Small intestine (tissue), 7 donors: ENCODE measurements at regions not wholly inside any gene's neighbourhood (a gene's known extent, or its start where the extent isn't known, plus 50 kb on each side); places are given as distances from the start of the nearest gene placed in this dataset.

Experiments used
- DNase-seq, 2 donors: peaks; one replicate each; pipeline versions ENCODE4 v3.0.0 to v3.0.0-alpha.2; 2013
- FAIRE-seq: peaks from 2 replicates; lab custom pipeline; 2012; peaks lifted over from hg19 to GRCh38; lab: Jason Lieb, UNC
- H3K27ac ChIP-seq, 3 donors: one replicate each; pipeline ENCODE4 v1.5.1; 2013; ENCODE audit warnings: low read length in 2 of 3, mild to moderate bottlenecking in 2 of 3, control low read depth in 1 of 3, inconsistent platforms in 1 of 3, low read depth in 1 of 3, moderate library complexity in 1 of 3
- H3K27me3 ChIP-seq, 3 donors: one replicate each; pipeline ENCODE4 v1.6.1; 2013; ENCODE audit warnings: low read length in 3 of 3, inconsistent platforms in 1 of 3; ENCODE audit not compliant: control insufficient read depth in 3 of 3, insufficient read depth in 3 of 3
- H3K36me3 ChIP-seq, 3 donors: one replicate each; pipeline ENCODE4 v1.6.1; 2013; ENCODE audit warnings: low read length in 3 of 3, inconsistent platforms in 1 of 3, low read depth in 1 of 3, mild to moderate bottlenecking in 1 of 3, moderate library complexity in 1 of 3; ENCODE audit not compliant: control insufficient read depth in 3 of 3, insufficient read depth in 2 of 3
- H3K4me1 ChIP-seq, 3 donors: one replicate each; pipeline ENCODE4 v1.6.1; 2013; ENCODE audit warnings: low read length in 2 of 3, inconsistent platforms in 1 of 3, low read depth in 1 of 3, mild to moderate bottlenecking in 1 of 3, moderate library complexity in 1 of 3; ENCODE audit not compliant: control insufficient read depth in 3 of 3, insufficient read depth in 2 of 3
- H3K4me3 ChIP-seq, 3 donors: one replicate each; pipeline ENCODE4 v1.5.1; 2013; ENCODE audit warnings: low read length in 3 of 3, control low read depth in 1 of 3, inconsistent platforms in 1 of 3, low read depth in 1 of 3, mild to moderate bottlenecking in 1 of 3, moderate library complexity in 1 of 3
- H3K9me3 ChIP-seq, 2 donors: one replicate each; pipeline ENCODE4 v1.6.1; 2013; ENCODE audit warnings: low read depth in 1 of 2, low read length in 1 of 2; ENCODE audit not compliant: control insufficient read depth in 2 of 2, insufficient read depth in 1 of 2
- WGBS, 3 donors: extraction: QIAGEN DNeasy Blood & Tissue Kit; methylation state at CpG; one replicate each; pipeline ENCODE4 v1.1.7; 2013; 5-methylcytosine and 5-hydroxymethylcytosine counted together
- donor health status: healthy with polysubstance abuse.
- donor health status: control.
- donor health status: control.
- donor health status: Bipolar disorder and iron deficiency.
- donor health status: healthy.

DNA sequence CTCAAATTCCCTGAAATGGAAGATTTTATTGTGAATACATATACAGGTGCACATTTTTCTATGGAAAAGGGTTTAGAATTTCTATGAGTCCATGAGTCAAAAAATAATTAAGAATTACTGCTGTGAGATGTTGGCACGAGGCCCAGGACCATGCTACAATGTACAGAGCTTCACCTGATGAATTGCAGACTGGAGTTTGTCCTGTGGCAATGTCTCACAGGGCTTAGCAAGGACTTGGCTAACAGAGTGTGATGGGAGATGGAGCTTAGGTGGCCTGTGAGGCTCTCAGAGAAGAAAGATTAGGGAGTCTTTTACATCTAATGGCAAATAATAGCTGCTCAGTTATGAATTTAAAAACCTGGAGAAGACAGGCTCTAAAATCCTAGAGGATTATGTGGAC is 219.5 kb upstream of the CBLB start:
- no peaks in the 10 kb centered on the region for H3K36me3 ChIP-seq
- no peaks in the 10 kb centered on the region for H3K4me1 ChIP-seq
- no peak overlapping the region for H3K4me3 ChIP-seq
- DNase-seq (no peak), FAIRE-seq (no peak)
- no peak overlapping the region for H3K27ac ChIP-seq
- H3K27me3 ChIP-seq: no peaks in the 10 kb centered on the region
- peaks cover 0 to 3% of the 10 kb centered on the region in 2 donors for H3K9me3 ChIP-seq
- 27 to 62% (median 38%) methylated on average over 1 of the region's 1 CpG for WGBS, 3 donors

DNA sequence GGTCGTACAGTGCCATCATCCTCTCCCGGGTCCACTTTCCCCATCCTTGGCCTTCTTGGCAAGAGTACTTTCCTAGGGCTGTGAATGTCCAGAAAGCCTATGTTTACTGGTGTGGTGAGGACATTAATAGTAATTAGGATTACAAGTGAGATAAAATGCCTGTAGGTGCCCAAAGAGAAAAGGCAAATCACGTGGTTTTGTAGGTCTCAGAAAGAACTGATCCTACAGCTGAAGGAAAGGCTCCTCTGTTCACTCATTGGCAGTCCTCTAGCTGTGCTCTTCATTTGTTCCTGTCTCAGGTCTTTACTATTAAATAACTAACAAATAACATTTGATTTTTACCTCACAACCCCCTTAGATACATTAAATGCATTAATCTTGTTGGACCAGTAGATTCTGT is 220.1 kb upstream of the CBLB start:
- Histone ChIP-seq H3K4me1 (no peaks in the 10 kb centered on the region), H3K27ac (no peak overlapping the region), H3K9me3 (peaks cover 0 to 3% of the 10 kb centered on the region in 2 donors), H3K27me3 (no peaks in the 10 kb centered on the region), H3K36me3 (no peaks in the 10 kb centered on the region), H3K4me3 (no peak overlapping the region)
- FAIRE-seq (no peak), DNase-seq (no peak)
- WGBS, 3 donors: 81 to 89% (median 82%) methylated on average over 3 of the region's 3 CpGs

DNA sequence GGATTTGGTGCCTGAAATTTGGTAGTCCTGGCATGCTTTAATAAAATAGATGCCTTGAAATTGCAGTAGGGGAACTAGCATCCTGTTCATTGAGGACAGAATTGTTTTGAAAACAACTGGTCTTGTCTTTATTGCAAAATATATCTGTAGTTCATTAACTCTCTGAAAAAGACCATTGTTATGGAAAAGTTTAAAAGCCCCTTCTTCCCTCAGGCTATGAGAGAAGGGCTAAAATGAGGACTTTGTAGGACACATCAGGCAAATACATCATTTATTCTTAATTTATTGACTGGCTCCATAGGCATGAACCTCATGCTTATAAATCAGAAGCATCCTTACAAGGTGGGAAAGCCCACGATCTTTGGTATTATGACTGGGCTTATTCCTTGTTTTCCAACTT is 221.0 kb upstream of the CBLB start:
- Histone ChIP-seq H3K36me3 (no peaks in the 10 kb centered on the region), H3K9me3 (peaks cover 0 to 3% of the 10 kb centered on the region in 2 donors), H3K27ac (no peak overlapping the region), H3K4me3 (no peak overlapping the region), H3K27me3 (no peaks in the 10 kb centered on the region), H3K4me1 (no peaks in the 10 kb centered on the region)
- WGBS, 3 donors: 83 to 92% (median 88%) methylated on average over 1 of the region's 1 CpG
- DNase-seq: no peak
- FAIRE-seq: no peak

DNA sequence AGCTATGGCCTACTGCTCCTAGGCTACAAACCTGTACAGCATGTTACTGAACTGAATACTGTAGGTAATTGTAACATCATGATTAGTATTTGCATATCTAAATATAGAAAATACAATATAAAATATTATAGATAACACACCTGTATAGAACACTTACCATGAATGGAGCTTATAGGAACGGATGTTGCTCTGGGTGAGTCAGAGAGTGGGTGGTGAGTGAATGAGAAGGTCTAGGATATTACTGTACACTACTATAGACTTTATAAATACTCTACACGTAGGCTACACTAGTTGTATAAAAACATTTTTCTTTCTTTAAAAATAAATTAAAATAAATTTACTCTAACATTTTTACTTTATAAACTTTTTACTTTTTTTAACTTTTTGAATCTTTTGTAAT is 224.0 kb upstream of the CBLB start:
- WGBS, 3 donors: 71 to 78% (median 77%) methylated on average over 2 of the region's 2 CpGs

DNA sequence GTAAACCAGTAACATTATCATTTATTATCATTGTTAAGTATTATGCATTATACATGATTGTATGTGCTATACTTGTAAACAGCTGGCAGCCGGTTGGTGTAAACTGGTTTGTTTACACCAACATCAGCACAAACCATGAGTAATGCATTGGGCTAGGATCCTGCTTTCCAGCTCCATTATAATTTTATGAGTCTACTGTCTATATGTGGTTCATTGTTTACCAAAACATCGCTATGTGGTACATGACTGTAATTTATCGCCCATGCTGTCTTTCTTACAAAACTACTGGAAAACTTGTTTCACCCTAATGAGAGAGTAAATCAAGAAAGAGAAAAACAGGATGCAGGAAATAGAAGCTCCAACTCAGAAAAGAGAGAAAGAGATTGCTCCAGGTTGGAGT is 224.8 kb upstream of the CBLB start:
- no peaks in the 10 kb centered on the region for H3K9me3 ChIP-seq
- no peaks in the 10 kb centered on the region for H3K27me3 ChIP-seq
- H3K4me3 ChIP-seq: no peak overlapping the region
- H3K36me3 ChIP-seq: no peaks in the 10 kb centered on the region
- WGBS, 3 donors: 81 to 92% (median 91%) methylated on average over 3 of the region's 3 CpGs
- H3K27ac ChIP-seq: no peak overlapping the region
- no peaks in the 10 kb centered on the region for H3K4me1 ChIP-seq
- FAIRE-seq (no peak), DNase-seq (no peak)

More for the DNA sequence above, 224.0 kb upstream of the CBLB start:
- Histone ChIP-seq H3K9me3 (no peaks in the 10 kb centered on the region), H3K36me3 (no peaks in the 10 kb centered on the region), H3K4me3 (no peak overlapping the region), H3K4me1 (no peaks in the 10 kb centered on the region), H3K27me3 (no peaks in the 10 kb centered on the region), H3K27ac (no peak overlapping the region)
- FAIRE-seq (no peak), DNase-seq (no peak)

DNA sequence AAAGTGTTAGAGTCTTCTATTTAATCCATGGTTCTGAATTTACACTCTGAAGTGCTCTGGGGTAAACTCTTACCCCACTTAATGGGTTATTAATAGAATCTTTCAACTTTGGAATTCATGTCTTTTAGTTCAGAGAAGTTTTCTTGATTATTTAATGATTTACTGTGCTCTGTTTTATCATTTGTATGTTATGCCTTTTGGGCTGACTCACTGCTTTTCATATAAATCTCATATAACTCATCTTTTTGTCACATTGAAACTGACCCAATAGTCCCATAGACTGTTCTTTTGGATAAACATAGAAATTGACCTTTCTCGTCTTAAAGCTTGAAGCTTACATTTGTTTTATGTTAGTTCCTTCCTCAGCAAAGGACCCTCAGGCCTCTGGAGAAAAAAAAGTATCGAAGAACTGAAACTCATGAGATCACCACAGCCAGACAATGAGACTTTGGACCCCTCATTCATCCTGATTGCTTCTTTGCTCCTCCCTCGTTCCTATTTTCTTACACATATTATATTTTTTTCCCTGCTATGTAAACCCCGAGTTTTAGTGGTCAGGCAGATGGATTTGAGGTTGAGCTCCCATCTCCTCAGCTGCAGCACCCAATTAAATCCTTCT is 229.1 kb upstream of the CBLB start:
- 57 to 77% (median 63%) methylated on average over 4 of the region's 4 CpGs for WGBS, 3 donors
- H3K4me3 ChIP-seq: no peak overlapping the region
- no peaks in the 10 kb centered on the region for H3K9me3 ChIP-seq
- no peaks in the 10 kb centered on the region for H3K27me3 ChIP-seq
- no peak overlapping the region for H3K27ac ChIP-seq
- H3K4me1 ChIP-seq: no peaks in the 10 kb centered on the region
- FAIRE-seq (no peak), DNase-seq (peak in 1 of 2 donors; percentile 39)
- H3K36me3 ChIP-seq: no peaks in the 10 kb centered on the region

DNA sequence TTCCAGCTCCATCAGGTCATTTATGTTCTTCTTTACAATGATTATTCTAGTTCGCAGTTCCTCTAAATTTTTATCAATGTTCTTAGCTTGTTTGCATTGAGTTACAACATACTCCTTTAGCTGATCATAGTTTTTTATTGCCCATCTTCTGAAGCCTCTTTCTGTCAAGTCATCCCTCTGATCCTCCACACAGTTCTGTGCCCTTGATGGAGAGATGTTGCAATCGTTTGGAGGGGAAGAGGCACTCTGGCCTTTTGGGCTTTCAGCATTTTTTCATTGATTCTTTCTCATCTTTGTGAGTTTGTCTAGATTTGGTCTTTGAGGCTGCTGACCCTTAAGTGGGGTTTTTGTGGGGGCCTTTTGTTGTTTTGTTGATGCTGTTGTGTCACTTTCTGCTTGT is 234.6 kb upstream of the CBLB start:
- Histone ChIP-seq H3K27ac (no peak overlapping the region), H3K4me1 (no peaks in the 10 kb centered on the region), H3K27me3 (no peaks in the 10 kb centered on the region), H3K4me3 (no peak overlapping the region), H3K9me3 (no peaks in the 10 kb centered on the region), H3K36me3 (no peaks in the 10 kb centered on the region)
- DNase-seq (no peak), FAIRE-seq (no peak)
- WGBS, 3 donors: 73 to 83% (median 81%) methylated on average over 2 of the region's 2 CpGs

DNA sequence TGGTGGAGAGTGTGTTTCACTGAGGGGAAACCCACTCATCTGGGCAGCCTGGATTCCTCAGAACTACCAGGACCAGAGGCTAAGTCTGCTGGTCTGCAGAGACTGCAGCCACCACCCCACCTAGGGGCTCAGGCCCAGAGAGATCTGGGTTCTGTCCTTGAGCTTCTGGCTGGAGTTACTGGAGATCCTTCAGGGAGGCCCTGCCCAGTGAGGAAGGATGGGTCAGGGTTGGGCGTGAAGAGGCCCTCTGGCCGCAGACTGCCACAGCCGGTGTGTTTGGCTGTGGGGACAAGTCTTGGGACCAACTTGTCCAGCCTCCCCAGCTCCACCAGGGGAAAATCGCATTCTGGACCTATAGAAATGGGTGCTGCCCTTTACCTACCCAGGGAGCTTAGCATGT is 235.3 kb upstream of the CBLB start:
- Histone ChIP-seq H3K36me3 (no peaks in the 10 kb centered on the region), H3K4me1 (no peaks in the 10 kb centered on the region), H3K27me3 (no peaks in the 10 kb centered on the region), H3K4me3 (no peak overlapping the region), H3K27ac (no peak overlapping the region), H3K9me3 (no peaks in the 10 kb centered on the region)
- no peak for FAIRE-seq
- DNase-seq: no peak
- 76 to 97% (median 88%) methylated on average over 4 of the region's 4 CpGs for WGBS, 3 donors

DNA sequence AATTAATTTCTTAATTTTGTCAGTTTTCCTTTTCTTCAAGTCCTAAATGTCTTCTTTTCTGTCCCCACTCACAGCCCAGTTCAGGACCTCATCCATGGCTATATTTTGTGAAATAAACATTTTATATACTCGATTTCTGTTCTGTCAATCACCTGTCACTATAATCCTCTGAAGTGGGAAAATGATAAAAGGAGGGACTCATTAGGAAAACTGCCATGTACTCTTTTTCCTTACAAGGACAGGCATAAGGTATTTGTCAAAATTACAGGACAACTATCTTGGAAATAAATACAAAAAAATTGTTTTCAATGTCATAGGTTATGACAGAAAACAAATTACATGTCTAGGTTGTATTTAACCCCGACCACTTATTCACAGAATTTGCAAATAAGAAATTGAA is 240.1 kb upstream of the CBLB start:
- Histone ChIP-seq H3K9me3 (no peaks in the 10 kb centered on the region), H3K36me3 (no peaks in the 10 kb centered on the region), H3K4me3 (no peak overlapping the region), H3K27me3 (no peaks in the 10 kb centered on the region), H3K27ac (no peak overlapping the region), H3K4me1 (no peaks in the 10 kb centered on the region)
- FAIRE-seq (no peak), DNase-seq (no peak)
- 70 to 81% (median 74%) methylated on average over 2 of the region's 2 CpGs for WGBS, 3 donors
